Kidney epithelial cell (primary cell): ENCODE measurements at regions not wholly inside any gene's neighbourhood (a gene's known extent, or its start where the extent isn't known, plus 50 kb on each side); places are given as distances from the start of the nearest gene placed in this dataset.
A peak's percentile ranks its signal among the peaks of the same experiment; 100 is the strongest.

Experiments
- DNase-seq: peaks from one replicate; pipeline ENCODE4 v3.0.0-alpha.2; 2010; ENCODE audit warnings: low read depth
- H3K27me3 ChIP-seq: 2 replicates; pipeline ENCODE4 v1.6.0; 2011; ENCODE audit warnings: low read length; ENCODE audit not compliant: control insufficient read depth, insufficient read depth
- H3K36me3 ChIP-seq: 2 replicates; pipeline ENCODE4 v1.5.1; 2011; ENCODE audit warnings: low read length; ENCODE audit not compliant: control insufficient read depth, insufficient read depth
- H3K4me3 ChIP-seq: 2 replicates; pipeline ENCODE4 v1.5.1; 2011; ENCODE audit warnings: low read depth, mild to moderate bottlenecking, control low read depth, low read length
- CTCF ChIP-seq: IDR thresholded peaks from 2 replicates; pipeline ENCODE4 v1.5.1; 2011; ENCODE audit warnings: mild to moderate bottlenecking, moderate library complexity, low read length, control low read depth, inconsistent platforms; ENCODE audit not compliant: insufficient read depth, poor library complexity, severe bottlenecking

- H3K36me3 ChIP-seq, result no peaks in the 10 kb centered on the region
- peak; percentile 37 for DNase-seq
- H3K4me3 ChIP-seq, result peak overlapping the region; percentile 80
- no peak for TF ChIP-seq CTCF
- H3K27me3 ChIP-seq, result no peaks in the 10 kb centered on the region
Measured at GRCh38 chr10:91163869-91164474, 56.5 kb upstream of the PCGF5 start.

GRCh38 chr10:91164520-91165065, 55.9 kb upstream of the PCGF5 start:
- H3K27me3 ChIP-seq, result no peaks in the 10 kb centered on the region
- DNase-seq, result no peak
- no peak for TF ChIP-seq CTCF
- H3K36me3 ChIP-seq, result no peaks in the 10 kb centered on the region
- H3K4me3 ChIP-seq, result no peak overlapping the region

GRCh38 chr10:91167406-91167805, 53.1 kb upstream of the PCGF5 start:
- H3K4me3 ChIP-seq, result no peak overlapping the region
- no peak for TF ChIP-seq CTCF
- H3K27me3 ChIP-seq, result no peaks in the 10 kb centered on the region
- DNase-seq, result no peak
- no peaks in the 10 kb centered on the region for H3K36me3 ChIP-seq

- H3K36me3 ChIP-seq, result no peaks in the 10 kb centered on the region
- no peak overlapping the region for H3K4me3 ChIP-seq
- TF ChIP-seq CTCF, result no peak
- no peak for DNase-seq
- H3K27me3 ChIP-seq, result no peaks in the 10 kb centered on the region
Measured at GRCh38 chr10:91170418-91170817, 50.0 kb upstream of the PCGF5 start.
